MM.1S (cell line): ENCODE measurements at regions not wholly inside any gene's neighbourhood (a gene's known extent, or its start where the extent isn't known, plus 50 kb on each side); places are given as distances from the start of the nearest gene placed in this dataset.

Experiments used
- DNase-seq: peaks from one replicate; pipeline ENCODE4 v3.0.0-alpha.2; 2015
- H2AFZ ChIP-seq: fragments of 300-600 bp; sonication (generic); 2 replicates; pipeline ENCODE4 v1.6.0; 2016; ENCODE audit warnings: antibody characterized with exemption, low read length
- H3F3A ChIP-seq: fragments of 300-600 bp; sonication (generic); 2 replicates; pipeline ENCODE4 v1.6.1; 2016; ENCODE audit warnings: mild to moderate bottlenecking, antibody characterized with exemption, low read length, moderate library complexity, mixed read lengths; ENCODE audit not compliant: insufficient read depth
- H3K27ac ChIP-seq: fragments of 300-600 bp; sonication (generic); 2 replicates; pipeline ENCODE4 v1.5.1; 2016; ENCODE audit warnings: mild to moderate bottlenecking, low read length
- H3K27me3 ChIP-seq: fragments of 300-600 bp; sonication (generic); replicated peaks from 2 replicates; pipeline ENCODE4 v1.6.0; 2016; ENCODE audit warnings: low read length; ENCODE audit not compliant: insufficient read depth
- H3K36me3 ChIP-seq: fragments of 300-600 bp; sonication (generic); replicated peaks from 2 replicates; pipeline ENCODE4 v1.6.1; 2016; ENCODE audit warnings: mild to moderate bottlenecking, low read length, mixed read lengths; ENCODE audit not compliant: insufficient read depth
- H3K4me1 ChIP-seq: fragments of 300-600 bp; sonication (generic); 2 replicates; pipeline ENCODE4 v1.6.1; 2016; ENCODE audit warnings: low read length, mixed read lengths
- H3K4me2 ChIP-seq: fragments of 300-600 bp; sonication (generic); 2 replicates; pipeline ENCODE4 v1.6.0; 2016; ENCODE audit warnings: low read depth, low read length
- H3K4me3 ChIP-seq: fragments of 300-600 bp; sonication (generic); 2 replicates; pipeline ENCODE4 v1.5.1; 2016; ENCODE audit warnings: low read length, mixed read lengths
- H3K79me2 ChIP-seq: fragments of 300-600 bp; sonication (generic); 2 replicates; pipeline ENCODE4 v1.6.1; 2016; ENCODE audit warnings: mixed run types, low read length, mixed read lengths
- H3K9ac ChIP-seq: fragments of 300-600 bp; sonication (generic); 2 replicates; pipeline ENCODE4 v1.6.1; 2016; ENCODE audit warnings: low read length, mixed read lengths
- H3K9me2 ChIP-seq: fragments of 300-600 bp; sonication (generic); replicated peaks from 2 replicates; pipeline ENCODE4 v1.6.1; 2016; ENCODE audit warnings: mild to moderate bottlenecking, low read length, mixed read lengths; ENCODE audit not compliant: insufficient read depth
- H3K9me3 ChIP-seq: fragments of 300-600 bp; sonication (generic); replicated peaks from 2 replicates; pipeline ENCODE4 v1.6.1; 2016; ENCODE audit warnings: mild to moderate bottlenecking, low read length, mixed read lengths; ENCODE audit not compliant: insufficient read depth
- H4K20me1 ChIP-seq: fragments of 300-600 bp; sonication (generic); 2 replicates; pipeline ENCODE4 v1.6.1; 2016; ENCODE audit warnings: mild to moderate bottlenecking, low read length, moderate library complexity, mixed read lengths; ENCODE audit not compliant: insufficient read depth
- CTCF ChIP-seq: fragments of 300-600 bp; sonication (generic); IDR thresholded peaks from 2 replicates; pipeline ENCODE4 v1.5.1; 2016; ENCODE audit warnings: antibody characterized with exemption, low read length, mixed read lengths
- EZH2 ChIP-seq: fragments of 300-600 bp; sonication (generic); optimal IDR thresholded peaks from 2 replicates; pipeline ENCODE3; 2017; ENCODE audit warnings: low read depth, mild to moderate bottlenecking, antibody characterized with exemption, low read length, mixed read lengths
- EZH2phosphoT487 ChIP-seq: fragments of 300-600 bp; sonication (generic); IDR thresholded peaks from 2 replicates; pipeline ENCODE4 v1.6.1; 2018; ENCODE audit warnings: antibody characterized with exemption, low read length

- no peak for TF ChIP-seq EZH2phosphoT487
- TF ChIP-seq EZH2, result no peak
- no peak for TF ChIP-seq CTCF
- no peak for DNase-seq
- no peak overlapping the region for H3K27ac ChIP-seq
Observed at GRCh38 chr11:128022007-128022368, 565.4 kb downstream of the ETS1 start.

GRCh38 chr11:128021349-128022006 lies 565.9 kb downstream of the ETS1 start:
- no peak for TF ChIP-seq EZH2phosphoT487
- no peak for TF ChIP-seq EZH2
- 0 out of 2 replicates have a peak, but pooled peaks have one; percentile 10 for TF ChIP-seq CTCF
- Histone ChIP-seq H3K4me2 (no peak overlapping the region), H2AFZ (no peak overlapping the region)

More at GRCh38 chr11:128022007-128022368, 565.4 kb downstream of the ETS1 start:
- no peak overlapping the region for H2AFZ ChIP-seq
- H3K4me3 ChIP-seq, result no peak overlapping the region
- no peaks in the 10 kb centered on the region for H3K9me3 ChIP-seq
- no peaks in the 10 kb centered on the region for H3K36me3 ChIP-seq
- H3K9ac ChIP-seq, result no peak overlapping the region
- no peaks in the 10 kb centered on the region for H3K27me3 ChIP-seq
- no peak overlapping the region for H3K4me2 ChIP-seq
- H3K4me1 ChIP-seq, result no peaks in the 10 kb centered on the region
- H4K20me1 ChIP-seq, result no peaks in the 10 kb centered on the region
- H3F3A ChIP-seq, result no peaks in the 10 kb centered on the region
- no peaks in the 10 kb centered on the region for H3K79me2 ChIP-seq
- H3K9me2 ChIP-seq, result no peaks in the 10 kb centered on the region

GRCh38 chr11:128018692-128019091 lies 568.7 kb downstream of the ETS1 start:
- Histone ChIP-seq H3F3A (no peaks in the 10 kb centered on the region), H3K36me3 (no peaks in the 10 kb centered on the region), H3K79me2 (no peaks in the 10 kb centered on the region), H3K9me3 (no peaks in the 10 kb centered on the region), H3K4me1 (no peaks in the 10 kb centered on the region), H3K4me3 (no peak overlapping the region), H3K4me2 (no peak overlapping the region), H3K9me2 (no peaks in the 10 kb centered on the region), H4K20me1 (no peaks in the 10 kb centered on the region), H3K27me3 (no peaks in the 10 kb centered on the region), H3K27ac (no peak overlapping the region), H2AFZ (no peak overlapping the region), H3K9ac (no peak overlapping the region)
- TF ChIP-seq CTCF (no peak), EZH2 (no peak), EZH2phosphoT487 (no peak)
- DNase-seq, result no peak

More at GRCh38 chr11:128021349-128022006, 565.9 kb downstream of the ETS1 start:
- no peaks in the 10 kb centered on the region for H3K9me3 ChIP-seq
- no peaks in the 10 kb centered on the region for H3K36me3 ChIP-seq
- H3F3A ChIP-seq, result no peaks in the 10 kb centered on the region
- no peaks in the 10 kb centered on the region for H3K27me3 ChIP-seq
- no peaks in the 10 kb centered on the region for H3K4me1 ChIP-seq
- no peak overlapping the region for H3K9ac ChIP-seq
- no peaks in the 10 kb centered on the region for H3K79me2 ChIP-seq
- no peaks in the 10 kb centered on the region for H4K20me1 ChIP-seq
- no peak overlapping the region for H3K4me3 ChIP-seq
- H3K9me2 ChIP-seq, result no peaks in the 10 kb centered on the region
- no peak overlapping the region for H3K27ac ChIP-seq
- DNase-seq, result no peak
